Activated T-cell treated with anti-CD3 and anti-CD28 coated beads, Interleukin-2, amount 50 U/mL, for 72 hours (primary cell): ENCODE measurements at regions not wholly inside any gene's neighbourhood (a gene's known extent, or its start where the extent isn't known, plus 50 kb on each side); places are given as distances from the start of the nearest gene placed in this dataset.

Source experiments
- ATAC-seq, 2 donors: fragments of 150-1000 bp; cut with Tn5 transposase; replicated peaks in 1 of 2; 2 replicates each; pipeline ENCODE4 v1.10.0; 2021; ENCODE audit warnings: moderate library complexity in 2 of 2, mild to moderate bottlenecking in 1 of 2
- DNase-seq, 2 donors: peaks; one replicate each; pipeline ENCODE4 v3.0.0; 2021 to 2022; ENCODE audit warnings: mixed read lengths in 1 of 2
- H3K27ac Mint-ChIP-seq: one replicate; pipeline ENCODE4 v1.8.0; 2022; ENCODE audit warnings: mild to moderate bottlenecking, moderate library complexity, mixed read lengths
- H3K27me3 Mint-ChIP-seq: one replicate; pipeline ENCODE4 v1.8.0; 2022; ENCODE audit warnings: low read depth, mixed read lengths
- H3K36me3 Mint-ChIP-seq, 2 donors: one replicate each; pipeline ENCODE4 v1.8.0; 2022; ENCODE audit warnings: mixed read lengths in 2 of 2, mild to moderate bottlenecking in 1 of 2; ENCODE audit not compliant: insufficient read depth in 2 of 2
- H3K4me1 Mint-ChIP-seq: one replicate; pipeline ENCODE4 v1.8.0; 2022; ENCODE audit warnings: low read depth, mixed read lengths
- H3K4me3 Mint-ChIP-seq, 2 donors: one replicate each; pipeline ENCODE4 v1.8.0; 2022; ENCODE audit warnings: mild to moderate bottlenecking in 2 of 2, mixed read lengths in 2 of 2, moderate library complexity in 2 of 2
- H3K9me3 Mint-ChIP-seq, 2 donors: one replicate each; pipeline ENCODE4 v1.8.0; 2022; ENCODE audit warnings: mixed read lengths in 2 of 2

DNA sequence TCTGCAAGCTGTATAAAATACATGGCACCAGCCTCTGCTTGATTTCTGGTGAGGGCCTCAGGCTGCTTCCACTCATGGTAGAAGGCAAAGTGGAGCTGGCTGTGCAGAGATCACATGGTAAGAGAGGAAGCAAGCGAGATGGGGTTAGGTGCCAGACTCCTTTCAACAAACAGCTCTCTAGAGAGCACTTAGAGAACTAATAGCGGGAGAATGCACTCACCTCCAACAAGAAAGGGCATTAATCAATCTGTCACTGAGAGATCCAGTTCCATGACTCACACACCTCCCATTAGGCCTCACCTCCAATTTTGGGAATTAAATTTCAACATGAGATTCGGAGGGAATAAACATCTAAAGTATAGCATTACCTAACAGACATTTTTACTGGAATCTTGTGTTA, 644.1 kb upstream of the ARRDC4 start:
- no peak for DNase-seq
- Mint-ChIP-seq H3K4me3 (no peak overlapping the region), H3K36me3 (no peaks in the 10 kb centered on the region), H3K4me1 (no peaks in the 10 kb centered on the region), H3K27ac (no peak overlapping the region), H3K27me3 (no peaks in the 10 kb centered on the region), H3K9me3 (peaks cover 7 to 12% of the 10 kb centered on the region in 2 donors)
- ATAC-seq = no peak

DNA sequence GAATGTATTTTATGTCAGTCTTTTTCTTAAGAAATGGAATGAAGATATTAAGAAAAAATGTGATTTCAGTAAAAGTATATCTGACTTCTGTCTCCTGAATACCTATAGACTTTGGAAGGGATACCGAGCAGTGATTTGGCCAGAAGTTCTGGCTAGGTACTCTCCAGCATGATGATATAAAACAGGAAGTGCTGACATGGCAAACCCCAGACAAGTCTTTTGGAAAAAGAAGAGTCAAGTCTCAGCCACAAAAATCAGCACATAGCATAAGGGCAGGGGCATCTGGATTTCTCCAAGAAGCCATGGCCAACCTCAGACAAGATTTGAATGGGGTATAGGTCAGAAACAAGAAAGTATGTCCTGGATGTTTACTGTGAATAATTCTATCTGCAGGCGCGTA, 643.3 kb upstream of the ARRDC4 start:
- no peak overlapping the region for H3K27ac Mint-ChIP-seq
- DNase-seq = no peak
- H3K9me3 Mint-ChIP-seq = peaks cover 7 to 12% of the 10 kb centered on the region in 2 donors
- H3K4me3 Mint-ChIP-seq = no peak overlapping the region
- no peaks in the 10 kb centered on the region for H3K27me3 Mint-ChIP-seq
- no peaks in the 10 kb centered on the region for H3K36me3 Mint-ChIP-seq
- ATAC-seq = no peak
- H3K4me1 Mint-ChIP-seq = no peaks in the 10 kb centered on the region

DNA sequence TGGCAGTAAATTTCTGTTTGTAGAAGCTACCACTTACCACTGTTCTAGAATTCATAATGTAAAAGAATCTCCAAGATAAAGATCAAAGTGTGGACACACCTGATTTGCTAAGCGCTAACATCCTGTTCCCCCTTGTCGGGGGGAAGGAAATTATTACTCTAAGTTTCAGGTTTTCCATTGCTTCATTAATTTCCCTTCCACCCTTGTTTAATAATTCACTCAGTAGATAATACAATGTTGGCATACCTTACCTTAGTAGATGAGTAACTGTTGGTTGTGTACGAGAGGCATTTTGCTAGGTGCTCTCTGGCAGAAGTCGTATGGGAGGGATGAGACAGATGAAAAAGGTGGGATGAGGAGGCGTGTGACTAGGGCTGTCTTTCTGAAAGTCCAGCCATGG, 641.2 kb upstream of the ARRDC4 start:
- no peak for ATAC-seq

DNA sequence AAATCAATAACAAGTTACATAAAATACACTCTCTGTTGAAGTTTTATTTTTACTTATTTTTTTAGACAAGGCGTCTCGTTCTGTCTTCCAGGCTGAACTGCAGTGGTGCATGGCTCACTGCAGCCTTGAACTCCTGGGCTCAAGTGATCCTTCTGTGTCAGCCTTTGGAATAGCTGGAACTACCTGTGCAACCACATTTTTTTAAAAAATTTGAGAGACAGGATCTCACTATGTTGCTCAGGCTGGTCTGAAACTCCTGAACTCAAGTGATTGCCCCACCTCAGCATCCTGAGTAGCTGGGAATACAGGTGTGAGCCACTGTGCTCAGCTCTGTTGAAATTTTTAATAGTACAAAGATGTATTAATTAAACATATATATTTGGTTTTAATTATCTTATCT, 614.3 kb upstream of the ARRDC4 start:
- Mint-ChIP-seq H3K4me1 (no peaks in the 10 kb centered on the region), H3K27me3 (no peaks in the 10 kb centered on the region), H3K4me3 (no peak overlapping the region), H3K9me3 (peaks cover 3 to 15% of the 10 kb centered on the region in 2 donors), H3K27ac (no peak overlapping the region), H3K36me3 (no peaks in the 10 kb centered on the region)
- ATAC-seq (no peak), DNase-seq (no peak)

More for the DNA sequence above, 641.2 kb upstream of the ARRDC4 start:
- DNase-seq = no peak
- H3K27ac Mint-ChIP-seq = no peak overlapping the region
- H3K36me3 Mint-ChIP-seq = peaks cover 0 to 2% of the 10 kb centered on the region in 2 donors
- H3K4me1 Mint-ChIP-seq = no peaks in the 10 kb centered on the region
- no peaks in the 10 kb centered on the region for H3K27me3 Mint-ChIP-seq
- H3K9me3 Mint-ChIP-seq = peaks cover 9 to 17% of the 10 kb centered on the region in 2 donors
- H3K4me3 Mint-ChIP-seq = no peak overlapping the region

DNA sequence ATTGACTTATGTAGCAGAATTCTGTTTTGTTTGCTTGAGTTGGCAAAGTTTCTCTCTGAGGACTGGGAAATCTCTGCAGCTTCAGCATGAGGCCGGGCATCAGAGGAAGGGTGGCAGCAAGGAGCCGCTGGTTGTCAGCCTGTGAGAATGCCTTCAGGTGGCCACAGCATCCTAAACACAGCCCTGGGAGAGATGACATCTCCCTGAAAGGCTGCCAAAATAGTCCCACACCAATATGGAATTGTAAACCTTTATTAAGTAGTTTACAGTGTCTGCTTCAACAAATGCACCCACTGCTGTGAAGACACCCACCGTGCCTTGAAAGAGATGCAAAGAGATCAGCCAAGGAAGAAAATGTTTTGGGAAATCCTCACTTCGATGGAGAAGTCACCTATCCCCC, 609.7 kb upstream of the ARRDC4 start:
- DNase-seq = no peak
- Mint-ChIP-seq H3K4me1 (no peaks in the 10 kb centered on the region), H3K9me3 (peaks cover 1 to 12% of the 10 kb centered on the region in 2 donors), H3K4me3 (no peak overlapping the region), H3K27ac (no peak overlapping the region), H3K27me3 (no peaks in the 10 kb centered on the region), H3K36me3 (peaks cover 0 to 2% of the 10 kb centered on the region in 2 donors)
- no peak for ATAC-seq

DNA sequence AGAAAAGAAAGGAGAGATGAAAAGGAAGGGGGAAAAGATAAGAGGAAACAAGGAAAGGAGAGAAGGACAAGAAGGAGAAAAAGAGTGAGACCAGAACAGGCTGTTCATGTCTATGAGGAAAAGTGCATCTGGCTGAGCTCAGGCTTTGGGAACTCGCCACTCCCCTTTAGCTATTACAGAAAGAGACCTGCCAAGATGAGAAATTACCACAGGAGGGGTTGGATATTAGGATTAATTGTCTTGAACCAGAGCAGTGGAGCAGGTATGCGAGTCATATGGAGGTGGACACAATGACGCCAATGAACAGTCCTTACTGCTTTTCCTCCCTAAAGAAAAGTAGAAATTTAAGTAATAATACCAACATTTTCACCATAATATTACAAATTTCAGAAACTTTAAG, 577.0 kb upstream of the ARRDC4 start:
- Mint-ChIP-seq H3K36me3 (no peaks in the 10 kb centered on the region), H3K4me1 (no peaks in the 10 kb centered on the region), H3K27ac (no peak overlapping the region), H3K27me3 (peaks cover 5% of the 10 kb centered on the region), H3K4me3 (no peak overlapping the region), H3K9me3 (peaks cover 0 to 3% of the 10 kb centered on the region in 2 donors)
- no peak for ATAC-seq
- DNase-seq = no peak

DNA sequence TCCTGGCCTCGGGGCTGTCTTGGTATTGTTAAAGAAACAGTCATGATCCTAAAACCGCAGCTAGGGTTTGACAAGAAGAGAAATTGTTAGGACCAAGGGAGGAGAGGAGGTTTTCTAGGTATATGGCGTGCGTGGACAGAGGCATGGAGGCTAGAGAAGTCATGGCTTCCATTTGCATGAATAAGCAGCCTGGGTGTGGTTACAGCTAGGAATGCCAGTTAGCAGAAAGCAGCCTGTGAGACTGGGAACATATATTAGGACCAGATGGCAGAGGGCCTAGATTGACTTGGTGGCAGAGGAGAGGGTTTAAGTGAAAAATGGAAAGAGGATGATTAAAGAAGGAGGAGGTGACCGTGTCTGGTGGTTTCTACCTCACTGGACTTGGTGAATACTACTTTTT, 573.6 kb upstream of the ARRDC4 start:
- ATAC-seq (no peak), DNase-seq (no peak)
- Mint-ChIP-seq H3K27me3 (peaks cover 5% of the 10 kb centered on the region), H3K27ac (no peak overlapping the region), H3K4me3 (no peak overlapping the region), H3K36me3 (no peaks in the 10 kb centered on the region), H3K4me1 (no peaks in the 10 kb centered on the region), H3K9me3 (peaks cover 2 to 3% of the 10 kb centered on the region in 2 donors)

DNA sequence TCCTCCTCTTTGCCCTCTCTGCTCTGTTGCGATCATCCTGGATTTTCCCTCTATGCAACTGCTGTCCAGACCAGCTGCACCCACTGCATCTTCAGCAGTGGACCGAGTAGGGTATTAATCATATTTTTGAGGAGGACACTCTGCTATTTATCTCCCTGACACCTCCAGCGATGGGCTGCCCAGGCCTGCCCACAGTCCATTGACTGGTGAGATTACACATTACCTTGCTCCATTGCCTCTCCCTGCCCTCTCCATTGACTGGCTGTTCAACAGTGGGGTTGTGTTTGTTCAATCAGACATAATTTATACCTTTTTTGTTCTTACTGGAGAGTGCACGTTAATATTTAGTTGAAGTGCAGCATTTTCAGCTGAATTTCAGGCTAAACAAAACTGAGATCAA, 559.3 kb upstream of the ARRDC4 start:
- Mint-ChIP-seq H3K36me3 (no peaks in the 10 kb centered on the region), H3K27me3 (no peaks in the 10 kb centered on the region), H3K9me3 (peaks cover 6 to 9% of the 10 kb centered on the region in 2 donors), H3K4me3 (no peak overlapping the region), H3K4me1 (no peaks in the 10 kb centered on the region), H3K27ac (no peak overlapping the region)
- ATAC-seq (no peak), DNase-seq (no peak)

DNA sequence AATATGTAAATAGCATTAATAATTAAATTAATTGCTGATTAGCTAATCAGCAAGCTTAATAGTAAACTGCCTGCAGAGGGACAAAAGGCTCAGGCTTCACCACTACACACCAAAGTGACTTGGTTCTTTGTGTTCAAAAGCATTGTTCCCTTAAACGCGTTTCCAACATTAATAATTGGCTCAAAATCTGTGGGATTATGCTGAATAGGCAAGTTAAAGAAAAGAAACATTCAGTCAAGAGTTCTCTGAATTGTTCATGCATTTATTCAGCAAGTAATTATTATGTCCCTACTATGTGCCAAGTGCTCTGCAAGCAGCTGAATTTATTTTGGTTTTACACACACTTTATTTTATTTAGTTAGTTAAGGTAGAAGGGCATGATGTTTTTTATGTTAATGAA, 558.5 kb upstream of the ARRDC4 start:
- Mint-ChIP-seq H3K27me3 (no peaks in the 10 kb centered on the region), H3K27ac (no peak overlapping the region), H3K9me3 (peaks cover 6 to 9% of the 10 kb centered on the region in 2 donors), H3K4me1 (no peaks in the 10 kb centered on the region), H3K36me3 (no peaks in the 10 kb centered on the region), H3K4me3 (no peak overlapping the region)
- ATAC-seq = no peak
- DNase-seq = no peak

DNA sequence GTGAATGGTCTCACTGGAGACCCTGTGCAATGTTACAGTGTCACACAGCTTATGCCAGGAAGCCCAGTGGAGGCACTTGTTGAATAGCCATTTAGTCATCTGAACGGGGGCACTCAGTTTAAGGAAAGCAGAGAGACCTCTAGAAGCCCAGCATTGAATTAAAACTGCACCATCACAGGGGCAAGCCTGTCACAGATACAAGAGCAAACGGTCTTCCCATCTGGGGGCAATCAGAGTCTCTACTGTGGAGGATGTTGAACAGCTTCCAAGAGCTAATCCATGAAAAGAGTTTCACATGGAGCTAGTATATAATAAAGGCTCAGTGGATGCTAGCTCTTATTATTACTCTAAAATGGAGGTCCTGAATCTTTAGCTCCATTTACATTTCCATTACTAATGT, 553.7 kb upstream of the ARRDC4 start:
- H3K9me3 Mint-ChIP-seq = peaks cover 5 to 7% of the 10 kb centered on the region in 2 donors
- H3K27me3 Mint-ChIP-seq = no peaks in the 10 kb centered on the region
- no peaks in the 10 kb centered on the region for H3K36me3 Mint-ChIP-seq
- no peak for DNase-seq
- H3K4me3 Mint-ChIP-seq = no peak overlapping the region
- no peak overlapping the region for H3K27ac Mint-ChIP-seq
- ATAC-seq = no peak
- no peaks in the 10 kb centered on the region for H3K4me1 Mint-ChIP-seq

DNA sequence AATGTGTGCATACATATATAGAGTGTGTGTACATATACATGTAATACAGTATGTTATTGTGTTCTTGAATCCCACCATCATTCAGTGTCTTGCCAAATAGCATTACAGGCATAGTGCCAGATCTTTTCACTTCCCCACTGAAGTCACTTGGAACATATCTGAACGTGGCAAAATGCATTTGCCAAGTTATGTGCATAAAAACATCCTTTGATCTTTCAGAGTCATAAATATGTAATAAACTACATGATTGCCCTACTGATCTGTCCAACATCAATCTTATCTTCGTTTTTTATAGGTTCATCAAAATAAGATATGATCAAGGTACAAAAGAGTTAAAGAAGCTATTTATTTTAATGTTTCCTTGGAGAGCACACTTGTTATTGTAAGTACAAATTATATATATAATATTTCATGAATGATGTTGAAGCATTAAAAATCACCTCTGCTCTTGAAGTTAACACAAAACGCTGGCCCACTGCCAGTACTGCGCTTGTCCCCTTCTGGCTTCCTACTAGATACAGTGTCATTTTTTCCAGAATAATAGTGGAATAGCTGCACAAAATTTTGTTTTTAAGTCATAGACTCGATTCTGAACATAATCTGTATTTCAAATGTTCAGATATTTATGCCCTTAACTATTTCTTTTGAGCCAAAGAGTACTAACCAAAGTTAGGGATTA, 549.5 kb upstream of the ARRDC4 start:
- DNase-seq (no peak), ATAC-seq (no peak)
- no peaks in the 10 kb centered on the region for H3K27me3 Mint-ChIP-seq
- no peaks in the 10 kb centered on the region for H3K4me1 Mint-ChIP-seq
- H3K4me3 Mint-ChIP-seq = no peak overlapping the region
- peaks cover 0 to 3% of the 10 kb centered on the region in 2 donors for H3K9me3 Mint-ChIP-seq
- no peak overlapping the region for H3K27ac Mint-ChIP-seq
- H3K36me3 Mint-ChIP-seq = no peaks in the 10 kb centered on the region

DNA sequence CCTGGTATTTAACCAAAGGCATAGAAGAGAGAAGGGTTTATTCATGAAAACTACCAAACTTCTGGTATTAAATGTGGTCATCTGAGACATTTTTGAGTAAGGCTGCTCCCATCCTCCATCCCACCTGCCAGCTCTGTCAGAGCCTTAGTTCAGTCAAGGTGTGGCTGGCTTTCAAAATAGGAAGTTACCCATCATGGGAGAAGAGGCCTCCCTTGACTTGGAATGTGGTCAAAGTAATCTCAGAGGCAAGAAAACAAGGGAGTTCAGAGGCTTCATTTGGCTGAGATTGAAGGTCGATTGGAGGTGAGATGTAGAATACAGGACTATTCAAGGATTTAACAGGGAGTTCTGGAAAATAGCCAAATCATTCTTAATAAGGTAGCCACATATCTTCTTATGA, 540.4 kb upstream of the ARRDC4 start:
- H3K27ac Mint-ChIP-seq = no peak overlapping the region
- H3K4me3 Mint-ChIP-seq = no peak overlapping the region
- no peak for ATAC-seq
- H3K9me3 Mint-ChIP-seq = peaks cover 8% of the 10 kb centered on the region in 2 donors
- peaks cover 0 to 1% of the 10 kb centered on the region in 2 donors for H3K36me3 Mint-ChIP-seq
- DNase-seq = no peak
- no peaks in the 10 kb centered on the region for H3K27me3 Mint-ChIP-seq
- no peaks in the 10 kb centered on the region for H3K4me1 Mint-ChIP-seq

DNA sequence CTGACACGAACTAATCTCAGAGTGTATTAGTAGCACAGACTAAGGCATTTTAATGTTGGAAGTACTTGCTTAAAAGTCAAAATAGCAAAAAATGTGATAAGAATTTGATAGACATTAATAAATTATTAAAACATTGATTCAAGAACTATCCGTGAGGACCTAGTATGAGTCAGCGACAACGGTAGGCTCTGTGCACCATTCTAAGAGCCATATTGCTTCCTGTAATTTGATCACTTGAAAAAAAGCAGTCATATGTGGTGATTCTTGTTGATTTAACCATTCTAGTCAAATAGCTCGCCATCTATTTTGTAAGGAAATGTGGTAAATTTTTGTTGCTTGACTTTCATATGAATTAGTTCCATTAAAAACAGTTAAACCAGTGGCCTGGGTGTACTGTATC, 534.9 kb upstream of the ARRDC4 start:
- Mint-ChIP-seq H3K9me3 (peaks cover 0 to 5% of the 10 kb centered on the region in 2 donors), H3K27me3 (no peaks in the 10 kb centered on the region), H3K4me1 (no peaks in the 10 kb centered on the region), H3K27ac (no peak overlapping the region), H3K4me3 (no peak overlapping the region), H3K36me3 (no peaks in the 10 kb centered on the region)
- DNase-seq (no peak), ATAC-seq (no peak)

DNA sequence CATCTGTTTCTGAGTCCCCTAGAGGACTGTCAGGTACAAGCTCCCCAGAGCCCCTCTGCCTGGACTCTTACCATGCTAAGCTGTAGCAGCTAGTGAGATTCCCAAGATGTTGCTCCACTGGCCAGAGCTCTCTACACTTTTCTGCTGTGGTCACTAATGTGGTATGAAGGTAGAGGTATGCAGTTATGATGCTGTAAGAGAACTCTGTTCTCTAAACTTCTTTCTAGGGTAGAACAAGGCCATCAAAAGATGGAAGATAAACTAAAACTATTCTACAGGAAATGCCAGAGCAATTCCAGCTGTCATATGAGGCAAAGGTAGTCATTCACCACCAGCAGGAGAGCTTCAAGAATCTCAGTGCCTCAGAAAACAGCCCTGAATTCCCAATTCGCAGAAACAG, 517.4 kb upstream of the ARRDC4 start:
- Mint-ChIP-seq H3K9me3 (peaks cover 2 to 11% of the 10 kb centered on the region in 2 donors), H3K27me3 (no peaks in the 10 kb centered on the region), H3K36me3 (no peaks in the 10 kb centered on the region), H3K4me1 (no peaks in the 10 kb centered on the region), H3K4me3 (no peak overlapping the region), H3K27ac (no peak overlapping the region)
- ATAC-seq (no peak), DNase-seq (no peak)
